Trophoblast cell (in vitro differentiated cells and primary cell): ENCODE measurements at regions not wholly inside any gene's neighbourhood (a gene's known extent, or its start where the extent isn't known, plus 50 kb on each side); places are given as distances from the start of the nearest gene placed in this dataset.
"Not testable (repeated sequence)": the region's sequence is repeated elsewhere in the genome, so short reads cannot be mapped to it uniquely, and the experiment has no call there.

Experiments used
- DNase-seq, 2 donors: peaks; one replicate each; pipeline ENCODE4 v3.0.0-alpha.2; 2016
- H2AFZ ChIP-seq: 2 replicates; pipeline ENCODE4 v1.6.1; 2013; ENCODE audit warnings: low read length, moderate library complexity, mild to moderate bottlenecking; ENCODE audit not compliant: insufficient read depth, poor library complexity
- H2AK5ac ChIP-seq: 2 replicates; pipeline ENCODE4 v1.6.1; 2013; ENCODE audit warnings: mild to moderate bottlenecking, low read length
- H2BK120ac ChIP-seq: 2 replicates; pipeline ENCODE4 v1.6.1; 2013; ENCODE audit warnings: low read length, mild to moderate bottlenecking, moderate library complexity; ENCODE audit not compliant: insufficient read depth, poor library complexity
- H2BK12ac ChIP-seq: 2 replicates; pipeline ENCODE4 v1.6.1; 2013; ENCODE audit warnings: mild to moderate bottlenecking, low read length, moderate library complexity
- H2BK5ac ChIP-seq: 2 replicates; pipeline ENCODE4 v1.6.1; 2013; ENCODE audit warnings: low read length, low read depth, moderate library complexity, mild to moderate bottlenecking; ENCODE audit not compliant: poor library complexity
- H3K14ac ChIP-seq: 2 replicates; pipeline ENCODE4 v1.6.1; 2013; ENCODE audit warnings: mild to moderate bottlenecking, low read length
- H3K18ac ChIP-seq: 2 replicates; pipeline ENCODE4 v1.6.1; 2013; ENCODE audit warnings: mild to moderate bottlenecking, low read length
- H3K23ac ChIP-seq: 2 replicates; pipeline ENCODE4 v1.6.1; 2013; ENCODE audit warnings: low read length
- H3K27ac ChIP-seq: 2 replicates; pipeline ENCODE4 v1.5.1; 2013; ENCODE audit warnings: low read depth, mild to moderate bottlenecking, inconsistent platforms, low read length, moderate library complexity
- H3K27me3 ChIP-seq: 2 replicates; pipeline ENCODE4 v1.6.1; 2013; ENCODE audit warnings: inconsistent platforms, mild to moderate bottlenecking, low read length, moderate library complexity; ENCODE audit not compliant: insufficient read depth
- H3K36me3 ChIP-seq, 2 experiments: 1 replicate in 1 of 2; 2 replicates in 1 of 2; pipeline ENCODE4 v1.6.1; 2013; ENCODE audit warnings: low read length in 2 of 2, mild to moderate bottlenecking in 2 of 2, moderate library complexity in 1 of 2; ENCODE audit not compliant: insufficient read depth in 2 of 2, control insufficient read depth in 1 of 2
- H3K4ac ChIP-seq: 2 replicates; pipeline ENCODE4 v1.6.1; 2013; ENCODE audit warnings: low read depth, mild to moderate bottlenecking, low read length, moderate library complexity
- H3K4me1 ChIP-seq, 2 experiments: 1 replicate in 1 of 2; 2 replicates in 1 of 2; pipeline ENCODE4 v1.6.1; 2013; ENCODE audit warnings: low read length in 2 of 2, mild to moderate bottlenecking in 2 of 2, moderate library complexity in 1 of 2; ENCODE audit not compliant: insufficient read depth in 2 of 2, control insufficient read depth in 1 of 2
- H3K4me2 ChIP-seq: 2 replicates; pipeline ENCODE4 v1.6.1; 2013; ENCODE audit warnings: inconsistent platforms, mild to moderate bottlenecking, low read length, moderate library complexity
- H3K4me3 ChIP-seq: 2 replicates; pipeline ENCODE4 v1.5.1; 2013; ENCODE audit warnings: mild to moderate bottlenecking, low read depth, low read length, inconsistent platforms
- H3K79me1 ChIP-seq: one replicate; pipeline ENCODE4 v1.6.1; 2013; ENCODE audit warnings: low read length
- H3K79me2 ChIP-seq: 2 replicates; pipeline ENCODE4 v1.6.1; 2013; ENCODE audit warnings: low read length, mild to moderate bottlenecking; ENCODE audit not compliant: control insufficient read depth, insufficient read depth, poor library complexity
- H3K9ac ChIP-seq: 2 replicates; pipeline ENCODE4 v1.6.1; 2013; ENCODE audit warnings: mild to moderate bottlenecking, low read length
- H3K9me3 ChIP-seq: 2 replicates; pipeline ENCODE4 v1.6.1; 2013; ENCODE audit warnings: low read depth, mild to moderate bottlenecking, control low read depth, inconsistent platforms, low read length; ENCODE audit not compliant: insufficient read depth
- H4K12ac ChIP-seq: 2 replicates; pipeline ENCODE4 v1.6.1; 2013; ENCODE audit warnings: low read depth, mild to moderate bottlenecking, low read length, moderate library complexity
- H4K8ac ChIP-seq: 2 replicates; pipeline ENCODE4 v1.6.1; 2013; ENCODE audit warnings: low read depth, mild to moderate bottlenecking, low read length, moderate library complexity
- H4K91ac ChIP-seq: one replicate; pipeline ENCODE4 v1.6.1; 2013; ENCODE audit warnings: low read depth, mild to moderate bottlenecking, low read length, moderate library complexity
- WGBS: extraction: QIAGEN DNeasy Blood & Tissue Kit; methylation state at CpG from one replicate; pipeline ENCODE4 v1.1.7; 2013; ENCODE audit warnings: missing lambda C conversion rate; ENCODE audit not compliant: insufficient read length, insufficient coverage; ENCODE audit errors: extremely low coverage; 5-methylcytosine and 5-hydroxymethylcytosine counted together

DNA sequence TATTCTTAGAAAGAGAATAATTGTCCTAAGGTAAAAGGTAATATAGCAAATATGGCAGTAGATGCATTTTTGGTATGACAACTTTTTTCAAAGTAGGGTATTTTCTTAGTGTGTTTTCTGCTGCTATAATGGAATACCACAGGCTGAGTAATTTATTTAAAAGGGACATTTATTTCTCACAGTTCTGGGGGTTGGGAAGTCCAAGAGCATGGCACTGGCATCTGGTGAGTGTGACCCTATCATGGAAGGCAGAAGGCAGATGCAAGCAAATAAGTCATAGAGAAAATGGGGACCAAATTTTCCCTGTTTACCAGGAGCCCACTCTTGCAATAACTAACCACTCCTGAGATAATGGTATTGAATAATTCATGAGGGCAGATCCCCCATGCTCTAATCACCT is 922.5 kb upstream of the MAN1A1 start:
- Histone ChIP-seq H2BK120ac (no peak overlapping the region), H3K79me2 (no peaks in the 10 kb centered on the region)

GRCh38 chr6:120268256-120268655 is 918.7 kb upstream of the MAN1A1 start:
- H3K4me3 ChIP-seq, H4K12ac ChIP-seq, H3K27me3 ChIP-seq, H3K36me3 ChIP-seq, H2BK12ac ChIP-seq, H2AK5ac ChIP-seq, H2AFZ ChIP-seq, H3K27ac ChIP-seq, H3K4ac ChIP-seq, H3K18ac ChIP-seq, H3K23ac ChIP-seq, DNase-seq, H3K14ac ChIP-seq, H3K9ac ChIP-seq, H3K79me1 ChIP-seq, H2BK120ac ChIP-seq, H3K79me2 ChIP-seq, H2BK5ac ChIP-seq, H4K91ac ChIP-seq, H4K8ac ChIP-seq, H3K4me1 ChIP-seq, H3K4me2 ChIP-seq, H3K9me3 ChIP-seq: not testable (repeated sequence)
- WGBS = no CpG with 5 or more reads among the region's 9 CpGs

More for the DNA sequence above, 922.5 kb upstream of the MAN1A1 start:
- Histone ChIP-seq H3K4me3 (no peak overlapping the region), H2AFZ (no peak overlapping the region), H3K79me1 (no peaks in the 10 kb centered on the region), H2AK5ac (no peak overlapping the region), H3K4ac (no peak overlapping the region), H3K27ac (no peak overlapping the region), H3K9ac (no peak overlapping the region), H4K12ac (no peak overlapping the region), H4K8ac (no peak overlapping the region), H3K18ac (no peak overlapping the region), H4K91ac (no peak overlapping the region), H2BK5ac (no peak overlapping the region), H3K36me3 (no peaks in the 10 kb centered on the region), H3K9me3 (peaks cover 3% of the 10 kb centered on the region), H3K4me1 (no peaks in the 10 kb centered on the region), H3K4me2 (no peak overlapping the region), H2BK12ac (no peak overlapping the region), H3K23ac (no peak overlapping the region), H3K27me3 (no peaks in the 10 kb centered on the region), H3K14ac (no peak overlapping the region)
- DNase-seq = no peak

DNA sequence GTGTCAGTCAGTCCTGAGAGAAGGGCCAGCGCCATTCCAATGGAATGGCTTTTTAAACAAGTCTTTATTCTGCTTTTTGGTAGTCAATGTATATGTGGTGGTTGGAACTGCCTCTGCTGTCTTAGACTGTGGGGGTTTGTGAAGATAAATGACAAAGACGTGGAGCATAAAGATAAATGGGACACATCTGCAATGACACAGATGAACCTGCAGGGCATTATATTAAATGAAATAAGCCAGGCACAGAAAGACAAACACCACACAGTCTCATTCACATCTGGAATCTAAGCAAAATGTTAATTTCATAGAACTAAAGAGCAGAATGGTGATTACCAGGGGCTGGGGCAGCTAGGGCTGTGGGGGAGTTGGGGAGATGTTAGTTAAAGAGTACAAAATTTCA is 912.8 kb upstream of the MAN1A1 start:
- no CpG with 5 or more reads among the region's 2 CpGs for WGBS
- DNase-seq = no peak

DNA sequence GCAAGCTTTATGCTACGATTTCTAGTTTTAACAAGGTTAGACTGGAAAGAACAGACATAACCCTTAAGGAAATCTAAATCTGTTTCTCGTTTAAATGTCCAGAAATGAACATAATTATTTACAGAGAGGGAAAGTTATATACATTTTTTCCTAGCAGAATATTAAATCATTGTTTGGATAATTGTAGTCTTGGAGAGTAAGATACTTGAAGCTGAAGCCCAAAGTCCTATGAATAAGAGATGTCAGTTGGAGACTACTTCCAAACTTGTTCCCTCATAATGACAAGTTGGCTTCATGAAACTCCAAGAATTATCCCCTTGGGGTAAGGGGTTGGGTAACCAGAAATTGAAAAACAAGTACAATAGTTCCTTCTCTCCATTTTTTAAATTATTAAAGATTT is 911.1 kb upstream of the MAN1A1 start:
- Histone ChIP-seq H2AK5ac (no peak overlapping the region), H2BK120ac (no peak overlapping the region), H2BK12ac (no peak overlapping the region), H3K4me3 (no peak overlapping the region), H3K79me1 (no peaks in the 10 kb centered on the region), H2BK5ac (no peak overlapping the region), H3K14ac (no peak overlapping the region), H4K12ac (no peak overlapping the region), H3K36me3 (no peaks in the 10 kb centered on the region), H3K79me2 (no peaks in the 10 kb centered on the region), H4K91ac (no peak overlapping the region), H3K27ac (no peak overlapping the region), H3K9ac (no peak overlapping the region), H2AFZ (no peak overlapping the region), H3K18ac (no peak overlapping the region), H3K4me1 (no peaks in the 10 kb centered on the region), H3K23ac (no peak overlapping the region), H3K9me3 (no peaks in the 10 kb centered on the region), H3K4me2 (no peak overlapping the region), H3K4ac (no peak overlapping the region), H4K8ac (no peak overlapping the region), H3K27me3 (no peaks in the 10 kb centered on the region)
- DNase-seq = no peak
- WGBS = no CpG with 5 or more reads among the region's 2 CpGs

More for the DNA sequence above, 912.8 kb upstream of the MAN1A1 start:
- Histone ChIP-seq H3K14ac (no peak overlapping the region), H3K4me1 (no peaks in the 10 kb centered on the region), H3K4ac (no peak overlapping the region), H2BK12ac (no peak overlapping the region), H3K9me3 (no peaks in the 10 kb centered on the region), H3K27ac (no peak overlapping the region), H2BK120ac (no peak overlapping the region), H3K23ac (no peak overlapping the region), H3K4me2 (no peak overlapping the region), H4K91ac (no peak overlapping the region), H3K27me3 (no peaks in the 10 kb centered on the region), H2BK5ac (no peak overlapping the region), H3K79me2 (no peaks in the 10 kb centered on the region), H3K36me3 (no peaks in the 10 kb centered on the region), H3K79me1 (no peaks in the 10 kb centered on the region), H4K8ac (no peak overlapping the region), H3K18ac (no peak overlapping the region), H2AK5ac (no peak overlapping the region), H2AFZ (no peak overlapping the region), H4K12ac (no peak overlapping the region), H3K4me3 (no peak overlapping the region), H3K9ac (no peak overlapping the region)
